ENCODE measurements at regions not wholly inside any gene's neighbourhood (a gene's known extent, or its start where the extent isn't known, plus 50 kb on each side); places are given as distances from the start of the nearest gene placed in this dataset.

- no peak for TF ChIP-seq POLR2A (IDR thresholded peaks at IDR 0.05; ENCODE audit: extremely low read depth, insufficient read length)
- TF ChIP-seq CTCF (IDR thresholded peaks at IDR 0.05; ENCODE audit: low read depth, low read length) = no peak
Measured at GRCh38 chr2:120961396-120961795, 225.7 kb downstream of the GLI2 start.

All from NB4 (cell line).